NCI-H524 (cell line): ENCODE measurements at regions not wholly inside any gene's neighbourhood (a gene's known extent, or its start where the extent isn't known, plus 50 kb on each side); places are given as distances from the start of the nearest gene placed in this dataset.
A peak's percentile ranks its signal among the peaks of the same experiment; 100 is the strongest.

Source experiments
- DNase-seq, 2 experiments: peaks; one replicate each; lab custom pipeline; 2025; lab: John Stamatoyannopoulos, UW

DNA sequence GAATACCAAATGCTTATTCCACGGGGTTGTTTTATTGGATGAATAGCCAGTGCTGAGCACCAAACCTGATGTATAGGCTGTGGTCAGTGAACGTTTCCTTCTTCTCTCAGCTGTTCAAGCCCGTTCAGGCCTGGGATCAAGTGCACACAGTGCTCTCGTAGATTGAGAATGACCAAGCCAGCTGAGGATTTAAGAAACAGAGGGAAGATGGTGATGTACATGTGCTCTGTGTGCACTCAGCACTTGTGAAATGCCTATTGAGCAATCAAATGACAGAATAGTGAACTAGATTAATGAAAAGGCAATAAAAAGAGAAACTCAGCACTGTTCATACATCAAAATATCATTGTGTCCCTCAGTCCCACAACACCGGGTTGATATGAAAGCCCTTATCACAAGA is 302.5 kb downstream of the BMPER start:
- no peak for DNase-seq

- no peak for DNase-seq
Observed at GRCh38 chr7:34208878-34209621, 303.7 kb downstream of the BMPER start.

DNA sequence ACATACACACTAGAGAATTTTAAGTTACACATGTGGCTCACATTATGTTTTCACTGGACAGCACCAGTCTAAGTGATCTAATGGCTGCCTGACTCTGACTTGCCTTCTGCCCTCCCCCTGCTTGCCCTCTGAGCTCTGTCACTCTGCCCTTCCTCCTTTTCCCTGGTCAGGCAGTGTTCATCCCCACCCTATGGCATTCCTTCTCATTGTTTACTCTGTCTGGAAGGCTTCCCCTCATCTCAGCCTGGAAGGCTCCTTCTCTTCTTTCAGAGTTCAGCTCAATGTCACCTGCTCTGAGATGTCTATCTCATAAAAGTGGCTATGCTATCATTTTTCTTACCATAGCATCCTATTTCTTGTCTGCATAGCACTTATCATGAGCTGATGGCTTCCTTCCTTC is 305.7 kb downstream of the BMPER start:
- no peak for DNase-seq

DNA sequence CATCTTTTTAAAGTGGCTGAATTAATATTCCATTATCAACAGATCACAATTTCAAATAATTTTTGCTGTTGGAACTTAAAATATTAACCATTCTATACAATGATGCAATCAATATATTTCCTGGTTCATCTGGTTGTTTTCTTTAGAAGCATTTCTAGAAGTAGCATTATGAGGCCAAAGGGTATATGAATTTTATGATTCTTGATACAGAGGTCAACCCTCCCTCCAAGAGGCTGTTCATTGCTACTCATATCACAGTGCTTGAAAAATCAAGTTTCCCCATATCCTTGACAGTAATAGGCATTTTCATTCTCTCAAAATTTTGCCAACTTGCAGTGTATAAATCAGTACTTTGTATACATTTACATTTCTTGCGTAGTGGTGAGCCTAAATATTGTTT is 312.6 kb downstream of the BMPER start:
- DNase-seq, result no peak

- DNase-seq, result peak in 1 of 2 experiments; percentile 8
Observed at GRCh38 chr7:34219153-34219718, 313.9 kb downstream of the BMPER start.

DNA sequence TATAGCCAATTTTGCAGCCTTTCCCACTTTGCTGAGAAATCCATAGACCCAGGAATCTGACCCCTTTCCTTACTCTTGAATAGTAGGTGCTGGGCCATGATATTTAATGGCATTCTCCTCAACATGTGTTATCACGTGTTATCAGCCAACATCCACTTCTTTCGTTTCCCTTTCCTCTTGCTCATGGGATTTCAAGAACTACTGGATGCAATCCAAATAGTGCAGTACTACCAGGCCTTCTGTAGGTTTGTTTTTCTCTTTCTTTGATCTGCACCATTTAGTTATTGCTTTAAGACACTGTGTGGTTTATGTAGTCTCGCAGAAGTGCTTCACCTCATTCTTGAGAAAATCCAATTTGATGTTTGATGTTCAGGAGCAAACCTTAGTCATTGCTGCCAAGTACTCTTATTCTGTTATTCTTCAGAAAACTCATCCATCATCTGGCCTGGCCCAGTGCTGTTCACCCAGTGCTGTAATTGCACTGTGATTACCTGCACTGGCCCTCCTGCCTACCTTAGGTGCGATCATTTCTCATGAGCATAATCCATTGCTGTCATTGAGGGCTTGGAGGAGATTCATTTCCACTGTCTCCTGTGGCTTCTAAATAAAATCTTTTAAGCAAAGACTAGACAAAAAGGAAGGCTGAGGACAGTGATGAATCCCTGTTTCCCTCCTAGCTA is 315.3 kb downstream of the BMPER start:
- no peak for DNase-seq

- DNase-seq, result no peak
Observed at GRCh38 chr7:34222316-34222715, 317.0 kb downstream of the BMPER start.

DNA sequence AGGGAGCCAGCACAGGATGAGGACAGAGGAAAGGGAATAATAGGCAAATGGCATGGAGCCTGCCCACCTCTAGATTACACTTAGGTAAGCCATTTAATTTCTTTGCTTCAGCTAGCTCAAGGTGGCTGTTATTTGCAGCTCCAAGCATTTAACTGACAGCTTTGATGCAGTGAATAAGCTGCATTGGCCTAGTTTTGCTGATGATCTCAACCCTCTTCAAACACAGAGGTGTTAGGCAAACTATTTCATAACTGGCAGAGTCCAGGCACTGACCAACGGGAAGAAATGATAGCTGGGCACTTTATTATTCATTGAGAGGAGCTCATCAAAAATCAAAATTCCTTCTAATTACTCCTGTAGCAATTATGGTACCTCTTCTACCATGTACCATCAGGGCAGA is 317.4 kb downstream of the BMPER start:
- DNase-seq, result no peak

- DNase-seq, result no peak
Observed at GRCh38 chr7:34224281-34224680, 318.9 kb downstream of the BMPER start.

GRCh38 chr7:34225193-34225592 is 319.9 kb downstream of the BMPER start:
- no peak for DNase-seq

DNA sequence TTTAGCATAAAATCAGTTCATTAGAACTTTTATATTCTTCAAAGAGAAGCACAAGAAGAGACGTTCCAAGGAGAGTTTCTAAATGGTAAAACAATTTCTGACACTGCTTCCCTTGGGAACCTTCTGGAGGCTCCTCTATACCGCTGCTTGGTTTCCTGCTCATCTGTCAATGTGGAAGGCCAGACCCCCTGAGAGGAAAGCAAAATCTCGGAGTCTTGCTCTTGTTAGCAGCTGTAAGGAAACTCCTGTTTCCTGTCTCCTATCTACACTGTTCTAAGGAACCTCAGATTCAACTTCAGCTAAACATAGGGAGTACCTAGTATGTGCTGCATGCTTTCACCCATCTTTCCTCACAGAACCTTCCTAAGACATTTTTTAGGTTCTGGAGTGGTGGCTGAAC is 322.2 kb downstream of the BMPER start:
- DNase-seq, result no peak

DNA sequence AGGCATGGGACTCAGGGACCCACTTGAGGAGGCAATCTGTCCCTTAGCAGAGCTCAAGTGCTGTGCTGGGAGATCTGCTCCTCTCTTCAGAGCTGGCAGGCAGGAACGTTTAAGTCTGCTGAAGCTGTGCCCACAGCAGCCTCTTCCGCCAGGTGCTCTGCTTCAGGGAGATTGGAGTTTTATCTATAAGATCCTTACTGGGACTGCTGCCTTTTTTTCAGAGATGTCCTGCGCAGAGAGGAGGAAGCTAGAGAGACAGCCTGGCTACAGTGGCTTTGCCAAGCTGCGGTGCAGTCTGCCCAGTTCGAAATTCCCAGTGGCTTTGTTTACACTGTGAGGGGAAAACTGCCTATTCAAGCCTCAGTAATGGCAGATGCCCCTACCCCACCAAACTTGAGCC is 329.8 kb downstream of the BMPER start:
- peak in 1 of 2 experiments; percentile 15 for DNase-seq

DNA sequence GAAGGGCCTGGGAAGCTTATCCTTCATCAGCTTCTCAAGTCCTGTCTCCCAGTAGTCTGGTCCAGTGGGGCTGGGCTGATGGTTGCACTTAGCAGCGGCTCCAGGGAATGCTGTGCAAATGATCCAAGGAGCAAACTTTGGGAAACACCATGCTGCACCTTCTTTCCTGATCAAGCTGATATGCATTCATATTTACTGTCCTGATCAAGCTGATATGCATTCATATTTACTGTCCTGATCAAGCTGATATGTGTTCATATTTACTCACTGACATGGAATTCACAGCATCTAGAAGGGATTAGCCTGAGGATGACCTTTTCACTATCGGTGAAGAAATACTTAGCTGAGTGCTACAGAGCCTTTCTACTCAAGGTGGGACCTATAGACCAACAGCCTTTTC is 330.7 kb downstream of the BMPER start:
- DNase-seq, result no peak

DNA sequence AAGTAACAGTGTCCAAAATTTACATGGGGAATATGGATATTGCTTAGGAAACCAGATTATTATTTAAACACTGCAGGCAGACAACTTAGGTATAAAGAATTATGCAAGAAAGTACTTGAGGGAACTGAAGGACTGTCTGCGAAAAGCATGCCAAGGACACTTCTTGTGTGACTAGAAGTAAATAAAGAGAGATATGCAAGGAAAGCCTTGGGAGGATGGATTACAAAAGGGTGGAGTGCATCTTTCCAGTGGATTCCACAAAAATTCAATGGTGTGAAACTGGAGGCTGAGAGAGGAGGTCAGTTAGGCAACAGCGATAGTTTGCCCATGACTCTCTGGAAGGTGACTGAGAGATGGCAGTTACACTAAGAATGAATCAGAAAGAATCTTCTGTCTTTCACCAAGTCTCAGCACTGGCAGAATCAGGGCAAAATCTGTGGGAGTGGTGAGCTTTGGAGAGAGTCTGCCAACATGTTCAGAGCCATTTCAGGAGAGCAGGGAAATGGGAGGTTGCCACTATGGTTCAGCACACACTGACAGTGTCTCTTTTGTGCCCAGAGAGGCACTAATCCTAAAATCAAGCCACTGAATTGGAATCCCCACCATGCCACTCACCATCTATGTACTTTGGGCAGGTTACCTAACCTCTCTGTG is 331.6 kb downstream of the BMPER start:
- DNase-seq, result no peak

DNA sequence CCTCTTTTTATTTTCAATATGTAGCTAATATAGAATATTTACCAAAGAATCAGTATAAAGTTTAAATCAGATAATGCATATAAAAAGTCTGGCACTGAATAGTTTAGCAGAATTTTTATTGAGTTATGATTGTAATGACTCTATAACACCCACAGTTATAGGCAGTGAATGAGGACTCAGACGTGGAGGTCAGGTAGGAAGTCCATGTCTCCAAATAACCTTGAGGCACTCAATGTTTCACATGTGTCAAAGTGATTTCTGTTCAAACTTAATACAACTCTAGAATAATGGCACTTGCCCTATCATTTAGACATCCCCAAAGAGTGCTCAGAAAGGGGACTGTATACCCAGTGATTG is 332.1 kb downstream of the BMPER start:
- no peak for DNase-seq

DNA sequence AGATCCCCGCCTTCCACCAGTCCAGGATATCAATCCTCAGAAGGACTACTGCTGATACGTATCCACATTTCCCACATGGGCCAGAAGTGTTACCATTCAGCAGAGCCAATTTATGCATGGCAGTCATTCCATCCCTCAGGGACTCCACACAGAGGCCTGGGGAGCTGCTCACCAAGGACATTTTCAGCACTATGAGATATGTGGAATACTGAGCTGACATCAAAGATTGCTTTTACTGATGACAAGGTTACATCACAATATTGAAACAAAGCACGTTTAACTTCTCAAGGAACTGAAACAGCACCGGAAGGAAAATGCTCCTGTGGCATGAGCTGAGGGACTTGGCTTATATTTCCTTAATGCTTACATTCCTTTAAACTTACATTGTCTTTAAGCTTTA is 335.1 kb downstream of the BMPER start:
- DNase-seq, result no peak

DNA sequence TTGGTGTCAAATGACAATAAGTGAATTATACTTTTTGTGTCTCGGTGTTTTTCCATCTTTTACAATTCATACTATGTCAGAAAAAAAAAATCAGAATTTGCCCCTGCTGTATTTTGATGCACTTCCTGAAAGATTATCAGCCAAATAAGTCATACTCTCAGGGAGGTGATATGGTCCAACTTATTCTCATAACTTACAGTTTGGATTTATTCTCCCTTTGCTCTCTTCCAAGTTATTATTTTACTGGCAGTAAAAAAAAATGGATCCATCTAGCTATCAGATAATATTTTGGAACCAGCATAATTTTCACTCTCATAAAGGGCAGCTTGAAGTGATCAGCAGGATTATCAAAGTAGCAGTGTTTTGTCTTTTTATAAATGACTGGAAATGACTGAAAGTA is 337.1 kb downstream of the BMPER start:
- no peak for DNase-seq

DNA sequence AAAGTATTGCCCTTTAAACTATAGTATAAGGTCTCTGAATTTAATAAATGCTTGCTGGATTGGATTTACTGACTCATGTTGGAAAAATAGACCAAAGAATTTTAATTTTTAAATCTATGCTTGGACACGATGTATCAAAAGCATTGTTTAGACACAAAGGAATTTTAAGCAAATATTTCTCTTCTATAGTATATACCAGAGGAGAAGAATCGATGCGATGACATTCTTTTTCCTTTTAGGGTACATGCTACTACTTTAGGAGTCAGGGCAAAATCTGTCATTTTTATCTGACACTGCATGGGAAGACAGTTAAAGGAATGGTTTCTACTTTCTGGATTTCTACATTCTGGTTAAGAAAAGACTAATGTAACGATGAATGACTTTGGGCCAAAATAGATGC is 339.9 kb downstream of the BMPER start:
- no peak for DNase-seq

DNA sequence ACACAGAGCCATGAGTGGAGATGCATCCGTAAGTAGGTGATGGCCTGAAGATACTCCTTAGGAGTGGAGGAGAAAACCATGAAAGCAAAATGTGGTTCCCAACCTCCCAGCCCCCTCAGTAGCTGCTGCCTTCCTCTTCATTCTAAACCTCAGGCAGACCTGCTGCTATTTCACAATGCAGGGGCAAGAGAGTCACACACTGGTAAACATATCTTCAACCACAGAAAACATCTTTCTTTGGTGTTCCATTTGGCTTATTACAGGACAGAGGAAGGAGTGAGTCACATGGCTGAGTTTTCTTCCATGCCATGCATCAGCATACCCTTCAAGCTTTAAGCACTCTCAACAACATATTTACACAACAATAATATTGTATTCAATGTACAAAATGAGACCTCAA is 342.1 kb downstream of the BMPER start:
- DNase-seq, result no peak

DNA sequence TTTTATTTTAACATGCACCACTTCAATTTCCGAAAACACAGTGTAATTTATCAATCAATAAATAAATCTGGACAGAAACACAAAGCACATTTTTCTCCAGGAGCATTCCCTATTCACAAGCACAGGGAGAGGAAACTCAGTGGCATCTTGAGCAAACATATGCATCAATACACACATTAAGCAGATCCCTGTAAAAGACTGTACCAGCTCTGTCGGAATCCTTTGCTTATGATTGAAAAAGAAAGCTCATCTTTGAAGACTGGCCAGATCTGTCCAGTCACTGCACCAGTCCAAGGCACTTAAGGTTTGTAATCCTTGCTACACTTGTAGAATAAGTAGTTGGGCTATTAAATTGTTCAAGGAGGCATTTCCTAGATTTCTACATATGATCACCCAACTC is 343.9 kb downstream of the BMPER start:
- no peak for DNase-seq

GRCh38 chr7:34260279-34260678 is 354.9 kb downstream of the BMPER start:
- DNase-seq, result no peak

DNA sequence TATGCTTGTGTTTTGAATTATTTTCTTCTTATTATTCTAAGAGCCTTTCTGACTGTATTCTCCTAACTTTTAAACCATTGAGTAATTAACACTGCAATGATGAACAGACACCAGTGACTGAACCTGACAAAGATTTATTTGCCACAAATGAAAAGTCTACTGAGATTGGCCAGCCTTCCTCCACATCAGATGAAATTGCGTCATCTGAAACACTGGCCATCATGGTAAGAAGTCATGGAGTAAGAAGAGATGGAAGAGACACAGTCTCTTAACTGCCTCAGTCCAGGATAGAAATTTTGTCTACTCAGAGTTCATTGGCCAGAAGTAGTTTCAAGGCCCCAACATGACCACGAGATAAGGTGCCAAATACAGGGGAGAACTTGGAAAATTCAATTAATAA is 357.8 kb downstream of the BMPER start:
- DNase-seq, result no peak

DNA sequence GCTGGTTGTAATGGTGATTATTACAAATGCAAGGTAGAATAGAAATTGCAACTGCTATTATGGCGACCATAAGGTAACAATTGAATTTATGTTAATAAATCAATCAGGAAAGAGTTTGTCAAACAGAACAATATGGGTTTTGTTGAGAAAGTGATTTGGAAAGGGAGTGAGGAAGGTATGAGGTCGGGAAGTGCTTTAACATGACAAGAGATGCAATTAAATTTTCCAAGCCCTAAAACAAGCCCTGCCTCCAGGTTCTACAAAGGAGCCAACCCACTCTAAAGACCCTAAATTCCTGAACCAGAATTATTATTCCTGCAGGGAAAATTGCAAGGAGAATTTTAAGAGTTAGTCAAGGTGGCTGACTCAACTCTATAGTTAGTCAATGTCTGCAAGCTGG is 363.7 kb downstream of the BMPER start:
- DNase-seq, result no peak
